Mucosa of descending colon (tissue), 3 donors: ENCODE measurements at regions not wholly inside any gene's neighbourhood (a gene's known extent, or its start where the extent isn't known, plus 50 kb on each side); places are given as distances from the start of the nearest gene placed in this dataset.
"Not testable (repeated sequence)": the region's sequence is repeated elsewhere in the genome, so short reads cannot be mapped to it uniquely, and the experiment has no call there.

Source experiments
- ATAC-seq: fragments of 200-7000 bp; cut with Tn5 transposase; one replicate; pipeline ENCODE4 v1.9.1; 2020; ENCODE audit warnings: mild to moderate bottlenecking, moderate library complexity
- DNase-seq, 3 donors: peaks; one replicate each; pipeline ENCODE4 v3.0.0-alpha.2; 2020
- H3K36me3 ChIP-seq: fragments of 200-600 bp; one replicate; pipeline ENCODE4 v1.8.0; 2021; ENCODE audit warnings: low read depth, mild to moderate bottlenecking
- H3K4me1 ChIP-seq: fragments of 200-600 bp; one replicate; pipeline ENCODE4 v1.8.0; 2021; ENCODE audit warnings: low read depth, mild to moderate bottlenecking
- H3K4me3 ChIP-seq: fragments of 200-600 bp; one replicate; pipeline ENCODE4 v1.8.0; 2021; ENCODE audit warnings: mild to moderate bottlenecking
- H3K9me3 ChIP-seq: fragments of 200-600 bp; one replicate; pipeline ENCODE4 v1.8.0; 2021; ENCODE audit warnings: mild to moderate bottlenecking
- CTCF ChIP-seq: fragments of 200-600 bp; IDR thresholded peaks from one replicate; pipeline ENCODE4 v1.8.0; 2022; ENCODE audit warnings: antibody characterized with exemption, mild to moderate bottlenecking
- intact Hi-C, 2 donors: fragments of 100-400 bp; cut with DNase I in 1 of 2; cut with micrococcal nuclease in 1 of 2; formaldehyde crosslinking; loops; one replicate each; pipeline versions ENCODE4 v1.11.0 to v1.11.1; 2022; cut with DNase I, micrococcal nuclease
- donor health status: DM: no; HTN: no; CAD: no; lungs with moderate emphysema.
- donor health status: DM: no; HTN: no; CAD: no.
- donor health status: DM: no; HTN: yes; CAD: no.

GRCh38 chr9:74041588-74041987 is 455.5 kb upstream of the RORB start:
- DNase-seq (no peak), ATAC-seq (no peak)
- Histone ChIP-seq H3K9me3 (peaks cover 2% of the 10 kb centered on the region), H3K4me3 (no peak overlapping the region), H3K36me3 (no peaks in the 10 kb centered on the region), H3K4me1 (no peaks in the 10 kb centered on the region)
- TF ChIP-seq CTCF, result no peak
- intact Hi-C loops, result no loop called here

GRCh38 chr9:74044844-74045243 is 452.3 kb upstream of the RORB start:
- H3K4me1 ChIP-seq, result no peaks in the 10 kb centered on the region
- no peaks in the 10 kb centered on the region for H3K36me3 ChIP-seq
- H3K9me3 ChIP-seq, result peaks cover 2% of the 10 kb centered on the region
- no peak for TF ChIP-seq CTCF
- no peak for ATAC-seq
- intact Hi-C loops, result no loop called here
- no peak for DNase-seq
- H3K4me3 ChIP-seq, result no peak overlapping the region

GRCh38 chr9:74056023-74056422 is 441.1 kb upstream of the RORB start:
- Histone ChIP-seq H3K9me3 (no peaks in the 10 kb centered on the region), H3K36me3 (no peaks in the 10 kb centered on the region), H3K4me3 (no peak overlapping the region), H3K4me1 (no peaks in the 10 kb centered on the region)
- ATAC-seq (no peak), DNase-seq (no peak)
- intact Hi-C loops, result no loop called here
- TF ChIP-seq CTCF, result no peak

- DNase-seq, ATAC-seq, H3K4me3 ChIP-seq, H3K9me3 ChIP-seq, H3K4me1 ChIP-seq, H3K36me3 ChIP-seq, intact Hi-C loops: not testable (repeated sequence)
Observed at GRCh38 chr9:74057051-74057450, 440.1 kb upstream of the RORB start.

GRCh38 chr9:74064702-74065101 is 432.4 kb upstream of the RORB start:
- no peaks in the 10 kb centered on the region for H3K36me3 ChIP-seq
- ATAC-seq, result no peak
- no peak for DNase-seq
- no peak overlapping the region for H3K4me3 ChIP-seq
- no peak for TF ChIP-seq CTCF
- intact Hi-C loops, result no loop called here
- H3K9me3 ChIP-seq, result peaks cover 2% of the 10 kb centered on the region
- H3K4me1 ChIP-seq, result no peaks in the 10 kb centered on the region

- no peaks in the 10 kb centered on the region for H3K36me3 ChIP-seq
- no peak for DNase-seq
- peaks cover 2% of the 10 kb centered on the region for H3K9me3 ChIP-seq
- no peak for ATAC-seq
- H3K4me3 ChIP-seq, result no peak overlapping the region
- intact Hi-C loops, result no loop called here
- no peaks in the 10 kb centered on the region for H3K4me1 ChIP-seq
- no peak for TF ChIP-seq CTCF
Observed at GRCh38 chr9:74066128-74066527, 431.0 kb upstream of the RORB start.
